ENCODE measurements at regions not wholly inside any gene's neighbourhood (a gene's known extent, or its start where the extent isn't known, plus 50 kb on each side); places are given as distances from the start of the nearest gene placed in this dataset.

- Histone ChIP-seq H3K9me1 (replicated peaks; ENCODE audit: control insufficient read depth, extremely low read depth, insufficient read depth, low read length) (no peaks in the 10 kb centered on the region), H3K27ac (ENCODE audit: insufficient read depth, low read depth, low read length) (no peak overlapping the region), H3K9me3 (replicated peaks; ENCODE audit: control insufficient read depth, insufficient read depth, low read length) (no peaks in the 10 kb centered on the region), H4K20me1 (replicated peaks; ENCODE audit: control insufficient read depth, extremely low read depth, insufficient read depth, low read length) (no peaks in the 10 kb centered on the region), H3K79me2 (ENCODE audit: control insufficient read depth, insufficient read depth, low read length) (no peaks in the 10 kb centered on the region), H3K27me3 (ENCODE audit: control insufficient read depth in 2 of 2, insufficient read depth in 2 of 2, low read length in 2 of 2) (peaks cover 0 to 2% of the 10 kb centered on the region in 2 experiments), H3K4me1 (ENCODE audit: control insufficient read depth, extremely low read depth, insufficient read depth, low read length) (peaks cover 15% of the 10 kb centered on the region), H3K9ac (replicated peaks; ENCODE audit: extremely low read depth, insufficient read depth, low read length) (no peak overlapping the region), H3K4me2 (ENCODE audit: insufficient read depth, low read length) (no peak overlapping the region), H3K4me3 (replicated peaks in 1 of 3; ENCODE audit: insufficient read depth in 1 of 3, low read depth in 1 of 3, low read length in 3 of 3) (no peak overlapping the region), H2AFZ (ENCODE audit: low read depth, low read length) (no peak overlapping the region), H3K36me3 (ENCODE audit: control insufficient read depth in 2 of 2, extremely low read depth in 1 of 2, insufficient read depth in 2 of 2, low read length in 2 of 2) (no peaks in the 10 kb centered on the region)
- BruUV-seq (replicated peaks) = no TSS peak
- intact Hi-C loops (cut with micrococcal nuclease) = no loop called here
- FAIRE-seq (no peak), DNase-seq (ENCODE audit: low read depth, low spot score) (no peak)
- TF ChIP-seq EZH2 (IDR thresholded peaks at IDR 0.05; ENCODE audit: borderline replicate concordance, low read depth, low read length, severe bottlenecking) = no peak
- no peak for TF ChIP-seq POLR2AphosphoS5 (IDR thresholded peaks at IDR 0.05; ENCODE audit: insufficient read depth, low read depth, low read length)
- TF ChIP-seq CTCF (IDR thresholded peaks at IDR 0.05; ENCODE audit: extremely low read depth in 1 of 2, insufficient read depth in 1 of 2, low read depth in 1 of 2, low read length in 2 of 2) = no peak
- TF ChIP-seq, protein P1, sequence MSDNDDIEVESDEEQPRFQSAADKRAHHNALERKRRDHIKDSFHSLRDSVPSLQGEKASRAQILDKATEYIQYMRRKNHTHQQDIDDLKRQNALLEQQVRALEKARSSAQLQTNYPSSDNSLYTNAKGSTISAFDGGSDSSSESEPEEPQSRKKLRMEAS (IDR thresholded peaks at IDR 0.05; ENCODE audit: insufficient read depth, insufficient read length) = no peak
- TF ChIP-seq POLR2A (IDR thresholded peaks at IDR 0.05; ENCODE audit: low read depth, low read length) = no peak
- no peak for TF ChIP-seq JUN (IDR thresholded peaks at IDR 0.05; ENCODE audit: borderline replicate concordance, insufficient read depth, insufficient read length, low read depth)
- no peak for TF ChIP-seq FOS (IDR thresholded peaks at IDR 0.05; ENCODE audit: borderline replicate concordance, insufficient read depth, low read length)
- dilution Hi-C loops (cut with MboI; ENCODE audit: extremely low pct_ligation_motif_present, low sequenced_read_pairs) = no loop called here
- ChIA-PET POLR2A (no interaction called here), CTCF (interaction anchor here (1.2 kb wide), 1 partner anchor 8 kb away, joined by 3 read pairs; no protein-coding TSS in a partner anchor)
Measured at GRCh38 chr11:129644326-129644725, 171.3 kb upstream of the TMEM45B start.

Measured in endothelial cell of umbilical vein (primary cell).